ENCODE measurements at regions not wholly inside any gene's neighbourhood (a gene's known extent, or its start where the extent isn't known, plus 50 kb on each side); places are given as distances from the start of the nearest gene placed in this dataset.

GRCh38 chr2:128969374-128969773 lies 650.7 kb upstream of the HS6ST1 start:
- no peak for DNase-seq

GRCh38 chr2:128970332-128971116 lies 651.9 kb upstream of the HS6ST1 start:
- DNase-seq = no peak

- DNase-seq = no peak
Observed at GRCh38 chr2:128973566-128973965, 654.9 kb upstream of the HS6ST1 start.

GRCh38 chr2:128978212-128978611 lies 659.5 kb upstream of the HS6ST1 start:
- no peak for DNase-seq

- no peak for DNase-seq
Observed at GRCh38 chr2:128979182-128979581, 660.5 kb upstream of the HS6ST1 start.

GRCh38 chr2:128980475-128980874 lies 661.8 kb upstream of the HS6ST1 start:
- no peak for DNase-seq

- no peak for DNase-seq
Observed at GRCh38 chr2:128981353-128981752, 662.7 kb upstream of the HS6ST1 start.

GRCh38 chr2:128982001-128982400 lies 663.3 kb upstream of the HS6ST1 start:
- no peak for DNase-seq

- DNase-seq = no peak
Observed at GRCh38 chr2:128982670-128983069, 664.0 kb upstream of the HS6ST1 start.

- no peak for DNase-seq
Observed at GRCh38 chr2:128983094-128983493, 664.4 kb upstream of the HS6ST1 start.

- no peak for DNase-seq
Observed at GRCh38 chr2:128984081-128984480, 665.4 kb upstream of the HS6ST1 start.

- no peak for DNase-seq
Observed at GRCh38 chr2:128984855-128985254, 666.2 kb upstream of the HS6ST1 start.

- no peak for DNase-seq
Observed at GRCh38 chr2:128986026-128986715, 667.5 kb upstream of the HS6ST1 start.

GRCh38 chr2:128986867-128987268 lies 668.2 kb upstream of the HS6ST1 start:
- no peak for DNase-seq

GRCh38 chr2:128988326-128988725 lies 669.7 kb upstream of the HS6ST1 start:
- no peak for DNase-seq

- no peak for DNase-seq
Observed at GRCh38 chr2:128988967-128989366, 670.3 kb upstream of the HS6ST1 start.

- no peak for DNase-seq
Observed at GRCh38 chr2:128995086-128995485, 676.4 kb upstream of the HS6ST1 start.

- DNase-seq = no peak
Observed at GRCh38 chr2:128996078-128996477, 677.4 kb upstream of the HS6ST1 start.

GRCh38 chr2:128997166-128997866 lies 678.6 kb upstream of the HS6ST1 start:
- DNase-seq = no peak

- DNase-seq = no peak
Observed at GRCh38 chr2:129001926-129002325, 683.3 kb upstream of the HS6ST1 start.

GRCh38 chr2:129002751-129003150 lies 684.1 kb upstream of the HS6ST1 start:
- DNase-seq = no peak

- DNase-seq = no peak
Observed at GRCh38 chr2:129004485-129004884, 685.8 kb upstream of the HS6ST1 start.

- DNase-seq = no peak
Observed at GRCh38 chr2:129004940-129005490, 686.3 kb upstream of the HS6ST1 start.

Measured in activated CD4-positive, CD25-positive, alpha-beta regulatory T cell treated with anti-CD3 and anti-CD28 coated beads, Interleukin-2, amount 50 U/mL, for 72 hours (primary cell).